ENCODE measurements at regions not wholly inside any gene's neighbourhood (a gene's known extent, or its start where the extent isn't known, plus 50 kb on each side); places are given as distances from the start of the nearest gene placed in this dataset.
"Not testable (repeated sequence)": the region's sequence is repeated elsewhere in the genome, so short reads cannot be mapped to it uniquely, and the experiment has no call there.

- DNase-seq (ENCODE audit: low spot score): no peak
Measured at GRCh38 chr2:39872748-39873147, 93.7 kb upstream of the THUMPD2 start.

DNA sequence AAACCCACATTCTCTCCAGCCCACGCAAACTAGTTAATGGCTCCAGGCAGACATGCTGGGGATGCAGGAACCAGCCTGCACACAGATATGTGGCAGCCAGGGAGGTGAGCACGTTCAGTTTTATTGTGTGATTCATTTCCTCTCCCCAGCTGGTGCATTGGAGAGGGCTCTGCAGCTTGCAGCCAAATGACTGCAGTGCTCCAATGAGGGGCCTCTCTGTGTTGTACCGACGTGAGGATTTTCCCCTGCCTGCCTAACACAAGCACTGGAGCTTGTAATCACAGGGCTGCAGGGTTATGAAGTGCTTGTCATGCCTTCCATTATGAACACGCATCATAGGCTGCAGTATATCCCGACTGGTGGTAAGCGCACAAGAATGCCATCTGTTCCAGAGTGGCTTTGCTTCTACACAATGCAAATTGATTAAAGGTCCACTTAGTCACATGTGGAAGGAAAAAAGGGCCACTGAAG, 92.3 kb upstream of the THUMPD2 start:
- no peak for DNase-seq (ENCODE audit: low spot score)

DNA sequence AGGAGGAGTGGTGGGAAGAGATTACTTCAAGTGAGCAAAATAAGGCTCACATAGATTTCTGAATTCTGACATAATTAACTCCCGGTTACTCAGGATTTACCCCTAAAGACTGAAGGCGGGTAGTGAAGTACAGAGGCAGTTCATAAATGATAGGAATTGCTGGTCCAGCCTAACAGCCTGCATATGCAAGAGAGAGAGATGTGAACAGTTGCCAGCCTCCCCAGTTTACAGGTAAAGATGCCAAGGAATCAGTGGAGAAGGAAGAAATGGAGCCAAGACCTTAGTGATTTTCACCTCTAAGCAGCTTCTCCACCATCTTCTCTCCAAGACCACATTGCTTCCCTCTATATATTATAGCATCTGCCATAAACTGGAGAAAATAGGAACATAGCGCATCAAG, 91.8 kb upstream of the THUMPD2 start:
- no peak for DNase-seq (ENCODE audit: low spot score)

DNA sequence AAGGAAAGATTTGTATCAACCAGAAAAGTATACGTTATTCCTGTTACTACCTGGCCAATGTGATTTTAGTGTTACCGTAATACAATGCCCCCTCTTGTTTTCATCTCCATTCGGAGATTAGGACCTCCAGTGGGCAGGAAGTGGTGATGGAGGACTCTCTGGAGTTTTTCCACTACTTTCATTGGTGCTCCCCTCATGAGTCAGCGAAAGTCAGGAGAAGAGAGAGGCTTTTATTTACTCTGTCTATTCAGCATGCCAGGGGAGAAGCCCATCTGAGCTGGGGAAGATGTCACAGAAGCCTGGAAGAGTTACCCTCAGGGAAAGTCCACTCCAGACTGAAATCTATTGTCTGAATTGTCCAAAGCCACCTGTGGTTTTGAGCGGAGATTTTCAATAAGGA, 88.2 kb upstream of the THUMPD2 start:
- no peak for DNase-seq (ENCODE audit: low spot score)

GRCh38 chr2:39865751-39866150, 86.7 kb upstream of the THUMPD2 start:
- no peak for DNase-seq (ENCODE audit: low spot score)

- not testable (repeated sequence) for DNase-seq (ENCODE audit: low spot score)
Measured at GRCh38 chr2:39863672-39864071, 84.6 kb upstream of the THUMPD2 start.

DNA sequence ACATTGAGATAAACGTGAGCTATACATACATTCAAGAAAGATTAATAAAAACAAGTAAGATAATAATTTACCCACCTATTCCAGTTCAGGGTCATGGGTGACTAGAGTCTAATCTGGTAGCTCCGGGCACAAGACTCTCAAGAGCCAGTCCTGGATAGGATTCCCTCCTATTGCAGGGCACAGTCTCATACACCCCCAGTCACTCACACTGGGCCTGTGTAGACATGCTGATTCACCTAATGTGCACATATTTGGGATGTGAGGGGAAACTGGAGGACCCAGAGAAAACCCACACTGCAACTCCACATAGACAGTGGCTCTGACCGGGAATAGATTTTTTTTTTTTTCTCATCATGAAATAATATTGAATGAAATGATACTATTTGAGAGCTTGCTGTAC, 81.5 kb upstream of the THUMPD2 start:
- DNase-seq (ENCODE audit: low spot score): no peak

GRCh38 chr2:39858677-39859076, 79.6 kb upstream of the THUMPD2 start:
- DNase-seq (ENCODE audit: low spot score): no peak

DNA sequence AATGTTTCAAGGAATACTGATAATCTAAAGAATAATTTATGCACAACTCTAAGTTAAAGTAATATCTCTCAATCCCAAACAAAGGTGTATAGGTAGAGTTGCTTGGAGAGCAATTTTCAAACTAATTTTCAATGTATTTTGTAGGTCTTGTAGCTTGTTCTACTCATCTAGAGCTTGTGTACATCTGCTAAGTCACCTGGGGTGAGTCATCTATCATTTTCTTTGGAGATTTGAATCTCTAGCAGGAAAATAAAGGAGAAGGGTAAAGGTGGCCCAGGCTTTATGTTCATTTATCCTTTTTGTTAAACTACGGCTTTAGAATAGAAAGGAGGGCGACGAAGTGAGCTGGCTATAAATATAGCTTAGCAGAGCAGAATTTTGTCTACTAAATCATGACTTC, 76.8 kb upstream of the THUMPD2 start:
- DNase-seq (ENCODE audit: low spot score): no peak

DNA sequence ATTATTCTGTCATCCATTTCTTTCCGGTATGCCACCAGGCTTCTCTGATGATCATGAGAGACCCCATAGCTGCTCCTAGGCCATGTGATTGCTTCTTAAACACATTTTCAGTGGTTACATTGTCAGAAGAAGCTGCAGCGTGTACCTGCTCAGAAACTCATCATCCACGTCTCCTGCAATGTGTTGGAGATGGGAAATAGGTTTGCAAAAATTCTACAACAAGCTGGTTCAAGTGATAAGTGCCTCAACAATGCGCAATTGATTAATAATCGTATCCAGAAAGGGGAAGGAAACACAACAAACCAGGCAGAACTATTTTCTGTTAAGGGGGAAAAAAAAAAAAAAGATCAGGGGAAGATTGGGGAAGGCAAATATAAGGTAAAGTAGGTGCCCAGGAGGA, 75.7 kb upstream of the THUMPD2 start:
- DNase-seq (ENCODE audit: low spot score): no peak

DNA sequence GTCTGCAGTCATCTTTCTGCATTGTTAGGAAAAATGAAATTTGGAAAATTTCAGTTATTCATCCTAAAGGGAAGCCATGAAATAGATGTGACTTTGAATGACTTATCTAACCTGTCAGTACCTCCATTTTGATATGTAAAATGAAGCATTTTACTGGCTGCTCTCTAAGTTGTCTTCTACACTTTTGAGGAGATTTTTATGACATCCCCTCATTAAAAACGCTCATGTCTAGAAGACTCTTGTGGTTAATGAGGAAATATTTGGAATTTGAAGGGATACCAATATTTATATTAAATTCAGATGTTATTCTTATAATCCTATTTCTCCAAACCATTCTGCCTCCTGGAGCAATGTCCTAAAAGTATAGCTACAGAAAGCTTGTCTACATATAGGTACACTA, 73.8 kb upstream of the THUMPD2 start:
- no peak for DNase-seq (ENCODE audit: low spot score)

DNA sequence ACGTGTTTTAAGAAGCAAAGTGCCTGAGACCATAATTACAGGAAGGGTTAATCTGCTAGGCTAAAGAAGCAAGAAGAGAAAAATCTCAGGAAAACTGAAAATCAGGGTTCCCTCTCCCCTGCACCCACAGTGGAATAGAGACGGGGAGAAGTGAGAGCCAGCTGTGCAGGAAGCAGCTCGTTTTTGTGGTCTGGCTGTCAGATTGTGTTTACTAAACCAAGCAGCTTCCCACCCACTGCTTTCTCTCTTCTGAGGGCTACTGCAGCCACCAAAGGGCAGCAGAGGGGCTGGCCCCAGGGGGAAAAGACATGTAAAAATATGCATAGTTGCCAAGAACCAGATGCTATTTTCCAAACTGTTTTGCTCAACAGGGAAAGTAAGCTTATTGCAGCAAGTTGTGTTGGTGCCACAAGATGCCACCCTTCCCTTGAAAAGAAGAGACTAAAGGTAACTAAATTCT, 72.6 kb upstream of the THUMPD2 start:
- DNase-seq (ENCODE audit: low spot score): peak; percentile 75

DNA sequence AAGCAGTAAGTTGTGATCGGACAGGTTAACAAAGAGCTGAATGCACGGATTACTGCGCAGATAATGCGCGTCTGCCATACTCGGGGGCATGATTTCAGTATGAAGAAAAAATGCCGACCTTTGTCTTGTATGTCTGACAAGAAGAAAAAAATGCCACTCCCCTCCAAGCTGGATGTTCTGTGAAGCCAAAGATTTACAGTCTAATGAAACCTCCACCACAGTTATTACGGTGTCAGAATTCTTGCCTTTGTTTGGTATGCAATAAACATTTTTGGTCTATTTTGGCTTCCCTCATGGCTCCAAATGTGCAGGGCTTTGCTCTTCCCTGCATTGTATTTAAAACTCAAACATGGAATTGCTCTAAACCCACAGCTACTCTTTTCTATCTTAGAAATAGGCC, 72.2 kb upstream of the THUMPD2 start:
- DNase-seq (ENCODE audit: low spot score): no peak

- DNase-seq (ENCODE audit: low spot score): no peak
Measured at GRCh38 chr2:39849982-39850526, 71.0 kb upstream of the THUMPD2 start.

DNA sequence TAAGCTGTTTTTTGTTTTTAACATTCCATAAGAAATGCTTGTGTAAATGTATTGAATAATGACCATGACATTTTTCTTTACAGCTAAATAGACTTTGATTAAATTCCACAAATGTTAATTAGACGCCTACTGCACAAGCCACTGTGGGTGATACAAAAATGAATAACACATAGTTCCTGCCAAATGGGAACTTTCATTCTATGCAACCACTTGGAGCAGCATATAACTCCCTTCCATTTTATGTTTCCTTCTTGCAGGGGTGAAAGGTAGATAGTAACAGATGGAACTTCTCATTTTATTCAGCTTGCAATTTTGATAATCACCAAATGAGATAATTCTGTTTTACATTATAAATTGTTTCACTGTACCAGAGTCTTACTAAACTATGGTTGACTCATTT, 70.0 kb upstream of the THUMPD2 start:
- no peak for DNase-seq (ENCODE audit: low spot score)

GRCh38 chr2:39845460-39846146, 66.5 kb upstream of the THUMPD2 start:
- no peak for DNase-seq (ENCODE audit: low spot score)

DNA sequence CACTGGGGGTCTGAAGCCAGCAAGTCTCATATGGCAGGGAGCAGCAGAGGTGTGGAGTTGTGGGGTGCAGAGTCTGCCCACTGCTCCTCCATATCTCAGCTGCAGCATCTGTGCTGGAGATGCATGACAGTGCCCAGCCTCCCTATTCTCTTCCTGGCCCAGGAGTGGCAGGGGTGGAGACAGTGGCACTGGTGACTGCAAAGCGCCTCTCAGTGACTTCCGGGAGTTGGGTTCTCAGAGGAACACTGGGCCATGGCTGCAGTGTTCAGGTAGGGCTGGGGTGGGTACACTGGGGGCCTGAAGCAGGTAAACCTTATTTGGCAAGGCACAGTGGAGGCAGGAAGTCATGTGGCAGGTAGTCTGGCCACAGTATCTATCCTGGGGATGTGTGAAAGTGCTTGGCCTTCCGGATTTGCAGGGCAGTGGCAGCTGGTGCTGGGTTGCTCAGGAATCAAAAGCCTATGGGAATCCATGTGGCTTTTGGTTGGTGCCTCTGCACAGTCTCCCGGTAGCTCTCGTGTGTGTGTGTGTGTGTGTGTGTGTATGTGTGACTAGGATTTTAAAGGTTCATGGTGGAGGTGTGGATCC, 60.3 kb upstream of the THUMPD2 start:
- no peak for DNase-seq (ENCODE audit: low spot score)

GRCh38 chr2:39838589-39838988, 59.5 kb upstream of the THUMPD2 start:
- DNase-seq (ENCODE audit: low spot score): no peak

DNA sequence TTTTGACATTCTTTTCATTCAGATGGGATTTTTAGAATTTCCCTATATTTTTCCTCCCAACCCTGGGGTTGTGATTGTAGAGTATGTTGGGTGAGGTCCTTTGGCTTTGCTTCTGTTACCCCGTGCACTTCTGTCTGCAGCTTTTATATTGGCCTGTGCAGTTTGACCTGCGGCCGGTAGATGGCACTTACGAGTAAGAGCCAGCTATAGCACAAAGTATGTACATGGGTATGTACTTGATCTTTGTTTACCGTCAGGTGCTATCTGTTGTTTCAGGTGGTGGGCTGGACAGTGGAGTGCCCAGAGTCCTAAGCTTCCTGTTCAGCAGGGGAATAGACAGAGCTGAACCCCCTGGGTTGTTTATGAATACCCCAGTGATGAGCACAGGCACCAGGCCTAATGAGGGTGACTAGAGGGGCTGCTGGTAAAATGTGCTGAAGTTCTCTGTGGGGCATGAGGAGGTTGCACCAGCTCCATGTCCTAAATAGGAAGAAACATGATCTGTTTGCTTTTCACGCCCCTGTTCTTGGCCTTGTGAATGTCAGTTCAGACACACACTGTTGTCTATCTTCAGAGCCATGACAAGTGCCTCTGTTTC, 58.9 kb upstream of the THUMPD2 start:
- peak; percentile 76 for DNase-seq (ENCODE audit: low spot score)

GRCh38 chr2:39836638-39837037, 57.6 kb upstream of the THUMPD2 start:
- DNase-seq (ENCODE audit: low spot score): no peak

DNA sequence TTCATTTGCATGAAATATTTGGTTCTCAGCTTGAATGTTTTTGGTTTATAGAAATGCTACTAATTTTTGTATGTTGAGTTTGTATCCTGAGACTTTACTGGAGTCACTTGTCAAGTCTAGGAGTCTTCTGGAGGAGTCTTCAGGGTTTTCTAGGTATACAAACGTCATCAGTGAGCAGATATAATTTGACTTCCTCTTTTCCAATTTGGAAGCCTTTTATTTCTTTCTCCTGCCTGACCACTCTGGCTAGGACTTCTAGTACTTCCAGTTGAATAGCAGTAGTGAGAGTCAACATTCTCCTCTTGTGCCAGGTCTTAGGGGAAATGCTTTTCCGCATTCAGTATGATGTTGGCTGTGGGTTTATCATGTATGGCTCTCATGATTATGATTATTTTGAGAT, 55.4 kb upstream of the THUMPD2 start:
- no peak for DNase-seq (ENCODE audit: low spot score)

DNA sequence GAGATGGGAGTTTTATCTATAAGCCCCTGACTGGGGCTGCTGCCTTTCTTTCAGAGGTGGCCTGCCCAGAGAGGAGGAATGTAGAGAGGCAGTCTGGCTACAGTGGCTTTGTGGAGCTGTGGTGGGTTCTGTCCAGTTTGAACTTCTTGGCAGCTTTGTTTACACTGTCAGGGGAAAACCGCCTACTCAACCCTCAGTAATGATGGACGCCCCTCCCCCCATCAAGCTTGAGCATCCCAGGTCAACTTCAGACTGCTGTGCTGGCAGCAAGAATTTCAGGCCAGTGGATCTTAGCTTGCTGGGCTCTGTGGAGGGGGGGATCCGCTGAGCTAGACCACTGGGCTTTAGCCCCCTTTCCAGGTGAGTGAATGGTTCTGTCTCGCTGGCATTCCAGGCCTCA, 51.6 kb upstream of the THUMPD2 start:
- DNase-seq (ENCODE audit: low spot score): not testable (repeated sequence)
